HG03571 (cell line): ENCODE measurements at regions not wholly inside any gene's neighbourhood (a gene's known extent, or its start where the extent isn't known, plus 50 kb on each side); places are given as distances from the start of the nearest gene placed in this dataset.

ENCODE experiments used
- ATAC-seq: cut with Tn5 transposase; IDR thresholded peaks from one replicate; pipeline ENCODE4 v1.9.1; 2021; ENCODE audit not compliant: unreplicated experiment

- ATAC-seq: no peak
Observed at GRCh38 chr13:97629601-97630272, 195.8 kb downstream of the RAP2A start.

GRCh38 chr13:97630725-97631124 lies 196.8 kb downstream of the RAP2A start:
- no peak for ATAC-seq

GRCh38 chr13:97631158-97631557 lies 197.2 kb downstream of the RAP2A start:
- no peak for ATAC-seq

- ATAC-seq: no peak
Observed at GRCh38 chr13:97639236-97639635, 205.3 kb downstream of the RAP2A start.

GRCh38 chr13:97640268-97640667 lies 206.3 kb downstream of the RAP2A start:
- ATAC-seq: no peak

GRCh38 chr13:97648171-97648880 lies 214.4 kb downstream of the RAP2A start:
- no peak for ATAC-seq

GRCh38 chr13:97648881-97649224 lies 214.9 kb downstream of the RAP2A start:
- ATAC-seq: no peak

- ATAC-seq: no peak
Observed at GRCh38 chr13:97653443-97654140, 219.6 kb downstream of the RAP2A start.

- ATAC-seq: no peak
Observed at GRCh38 chr13:97654236-97654635, 220.3 kb downstream of the RAP2A start.

GRCh38 chr13:97658556-97658955 lies 224.6 kb downstream of the RAP2A start:
- ATAC-seq: no peak

- ATAC-seq: no peak
Observed at GRCh38 chr13:97659602-97660001, 225.6 kb downstream of the RAP2A start.

- no peak for ATAC-seq
Observed at GRCh38 chr13:97660594-97661260, 226.8 kb downstream of the RAP2A start.

GRCh38 chr13:97686594-97686993 lies 252.6 kb downstream of the RAP2A start:
- ATAC-seq: no peak

GRCh38 chr13:97692628-97693027 lies 258.7 kb downstream of the RAP2A start:
- ATAC-seq: no peak

- ATAC-seq: no peak
Observed at GRCh38 chr13:97695684-97696083, 257.8 kb upstream of the IPO5 start.

GRCh38 chr13:97696921-97697320 lies 256.6 kb upstream of the IPO5 start:
- no peak for ATAC-seq

GRCh38 chr13:97700306-97700848 lies 253.1 kb upstream of the IPO5 start:
- ATAC-seq: no peak

GRCh38 chr13:97702614-97703013 lies 250.9 kb upstream of the IPO5 start:
- ATAC-seq: no peak

GRCh38 chr13:97710797-97711196 lies 242.7 kb upstream of the IPO5 start:
- ATAC-seq: no peak

- no peak for ATAC-seq
Observed at GRCh38 chr13:97712770-97713169, 240.7 kb upstream of the IPO5 start.

GRCh38 chr13:97715763-97716162 lies 237.7 kb upstream of the IPO5 start:
- ATAC-seq: no peak
